Stimulated activated CD4-positive, alpha-beta T cell treated with anti-CD3 and anti-CD28 coated beads, Interleukin-15, amount 100 ng/mL, for 24 hours (primary cell): ENCODE measurements at regions not wholly inside any gene's neighbourhood (a gene's known extent, or its start where the extent isn't known, plus 50 kb on each side); places are given as distances from the start of the nearest gene placed in this dataset.

Experiments used
- DNase-seq: peaks from one replicate; pipeline ENCODE4 v3.0.0-alpha.2; 2020

GRCh38 chr1:112779665-112780526, 64.8 kb upstream of the PPM1J start:
- DNase-seq = no peak

- DNase-seq = no peak
Observed at GRCh38 chr1:112778137-112778536, 63.0 kb upstream of the PPM1J start.

GRCh38 chr1:112776688-112777087, 61.6 kb upstream of the PPM1J start:
- no peak for DNase-seq

- no peak for DNase-seq
Observed at GRCh38 chr1:112772781-112773180, 57.6 kb upstream of the PPM1J start.

GRCh38 chr1:112770724-112771123, 55.6 kb upstream of the PPM1J start:
- no peak for DNase-seq

GRCh38 chr1:112769611-112770010, 54.5 kb upstream of the PPM1J start:
- DNase-seq = no peak

- no peak for DNase-seq
Observed at GRCh38 chr1:112767646-112768045, 52.5 kb upstream of the PPM1J start.
